Parathyroid adenoma (tissue), 2 donors: ENCODE measurements at regions not wholly inside any gene's neighbourhood (a gene's known extent, or its start where the extent isn't known, plus 50 kb on each side); places are given as distances from the start of the nearest gene placed in this dataset.
"Not testable (repeated sequence)": the region's sequence is repeated elsewhere in the genome, so short reads cannot be mapped to it uniquely, and the experiment has no call there.

ENCODE experiments used
- H2AFZ ChIP-seq: fragments of 300-600 bp; sonication (generic); one replicate; pipeline ENCODE4 v1.7.0; 2017; ENCODE audit warnings: antibody characterized with exemption, mild to moderate bottlenecking
- H3K27ac ChIP-seq: fragments of 300-600 bp; sonication (generic); one replicate; pipeline ENCODE4 v1.7.0; 2017
- H3K27me3 ChIP-seq: fragments of 300-600 bp; sonication (generic); one replicate; pipeline ENCODE4 v1.7.0; 2017; ENCODE audit warnings: low read length; ENCODE audit not compliant: control insufficient read depth, insufficient read depth
- H3K36me3 ChIP-seq: fragments of 300-600 bp; sonication (generic); one replicate; pipeline ENCODE4 v1.7.0; 2017; ENCODE audit warnings: low read length; ENCODE audit not compliant: control insufficient read depth, insufficient read depth
- H3K4me1 ChIP-seq: fragments of 300-600 bp; sonication (generic); one replicate; pipeline ENCODE4 v1.7.0; 2017; ENCODE audit warnings: control low read depth
- H3K4me2 ChIP-seq: fragments of 300-600 bp; sonication (generic); one replicate; pipeline ENCODE4 v1.7.0; 2017; ENCODE audit warnings: low read length
- H3K4me3 ChIP-seq: fragments of 300-600 bp; sonication (generic); one replicate; pipeline ENCODE4 v1.7.0; 2017; ENCODE audit warnings: low read depth, low read length
- H3K79me2 ChIP-seq: fragments of 300-600 bp; sonication (generic); one replicate; pipeline ENCODE4 v1.7.0; 2017; ENCODE audit warnings: control low read depth
- H3K9ac ChIP-seq: fragments of 300-600 bp; sonication (generic); one replicate; pipeline ENCODE4 v1.7.0; 2017; ENCODE audit warnings: mild to moderate bottlenecking
- H3K9me3 ChIP-seq: fragments of 300-600 bp; sonication (generic); one replicate; pipeline ENCODE4 v1.7.0; 2017; ENCODE audit warnings: low read length; ENCODE audit not compliant: control insufficient read depth
- TF ChIP-seq, protein P1 (sequence below): fragments of 300-600 bp; sonication (generic); IDR thresholded peaks from one replicate; pipeline ENCODE4 v1.7.0; 2017; ENCODE audit warnings: antibody characterized with exemption, mild to moderate bottlenecking
- donor health status: primary hyperparathyroidism.

DNA sequence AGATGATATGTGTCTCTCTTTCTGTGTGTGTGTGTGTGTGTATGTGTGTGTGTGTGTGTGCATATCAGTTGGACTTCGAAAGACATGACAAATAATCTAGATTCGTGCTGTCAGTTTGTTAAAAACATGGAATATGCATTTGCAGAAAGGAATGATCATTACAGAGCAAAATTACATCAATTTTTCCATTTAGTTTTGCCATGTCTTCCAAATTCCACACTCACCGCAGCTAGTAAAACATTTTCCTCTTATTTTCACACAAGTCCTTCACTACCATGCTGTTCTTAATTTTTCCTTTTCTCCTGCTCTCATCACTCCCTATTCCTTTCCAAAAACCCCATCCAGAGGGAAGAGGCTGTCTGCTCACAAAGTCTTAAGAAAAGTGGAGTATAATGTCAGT lies 1191.4 kb upstream of the SLC39A10 start:
- H3K4me2 ChIP-seq = no peak overlapping the region
- H3K36me3 ChIP-seq = no peaks in the 10 kb centered on the region
- no peaks in the 10 kb centered on the region for H3K9me3 ChIP-seq
- H2AFZ ChIP-seq = no peak overlapping the region
- no peak overlapping the region for H3K9ac ChIP-seq
- TF ChIP-seq, protein P1, sequence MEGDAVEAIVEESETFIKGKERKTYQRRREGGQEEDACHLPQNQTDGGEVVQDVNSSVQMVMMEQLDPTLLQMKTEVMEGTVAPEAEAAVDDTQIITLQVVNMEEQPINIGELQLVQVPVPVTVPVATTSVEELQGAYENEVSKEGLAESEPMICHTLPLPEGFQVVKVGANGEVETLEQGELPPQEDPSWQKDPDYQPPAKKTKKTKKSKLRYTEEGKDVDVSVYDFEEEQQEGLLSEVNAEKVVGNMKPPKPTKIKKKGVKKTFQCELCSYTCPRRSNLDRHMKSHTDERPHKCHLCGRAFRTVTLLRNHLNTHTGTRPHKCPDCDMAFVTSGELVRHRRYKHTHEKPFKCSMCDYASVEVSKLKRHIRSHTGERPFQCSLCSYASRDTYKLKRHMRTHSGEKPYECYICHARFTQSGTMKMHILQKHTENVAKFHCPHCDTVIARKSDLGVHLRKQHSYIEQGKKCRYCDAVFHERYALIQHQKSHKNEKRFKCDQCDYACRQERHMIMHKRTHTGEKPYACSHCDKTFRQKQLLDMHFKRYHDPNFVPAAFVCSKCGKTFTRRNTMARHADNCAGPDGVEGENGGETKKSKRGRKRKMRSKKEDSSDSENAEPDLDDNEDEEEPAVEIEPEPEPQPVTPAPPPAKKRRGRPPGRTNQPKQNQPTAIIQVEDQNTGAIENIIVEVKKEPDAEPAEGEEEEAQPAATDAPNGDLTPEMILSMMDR = no peak
- H3K4me1 ChIP-seq = no peaks in the 10 kb centered on the region
- H3K4me3 ChIP-seq = no peak overlapping the region
- no peaks in the 10 kb centered on the region for H3K79me2 ChIP-seq
- no peak overlapping the region for H3K27ac ChIP-seq
- no peaks in the 10 kb centered on the region for H3K27me3 ChIP-seq

DNA sequence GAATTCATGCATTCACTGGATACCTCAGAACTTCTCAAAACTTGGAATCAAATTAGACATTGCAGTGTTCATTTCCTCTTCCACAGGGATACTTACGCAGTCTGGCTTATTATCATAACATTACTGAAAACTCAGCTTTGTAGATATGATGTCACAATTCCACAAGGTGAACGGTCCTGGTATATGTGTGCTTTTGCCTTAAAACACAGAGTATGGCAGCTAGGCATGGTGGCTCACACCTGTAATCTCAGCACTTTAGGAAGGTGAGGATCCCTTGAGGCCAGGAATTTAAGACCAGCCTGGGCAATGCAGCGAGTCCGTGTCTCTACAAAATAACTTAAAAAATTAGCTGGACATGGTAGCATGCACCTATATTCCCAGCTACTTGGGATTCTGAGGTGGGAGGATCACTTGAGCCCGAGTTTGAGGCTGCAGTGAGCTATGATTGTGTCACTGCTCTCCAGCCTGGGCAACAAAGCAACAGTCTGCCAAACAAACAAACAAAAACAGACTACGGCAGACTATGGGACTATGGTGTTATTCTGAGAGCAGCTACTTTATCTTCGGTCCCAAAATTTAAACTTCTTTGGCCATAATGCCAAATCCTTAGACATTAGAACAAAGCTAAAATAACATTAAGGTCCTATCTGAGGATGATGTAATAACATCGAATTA lies 1191.9 kb upstream of the SLC39A10 start:
- no peak overlapping the region for H3K9ac ChIP-seq
- H3K79me2 ChIP-seq = no peaks in the 10 kb centered on the region
- no peaks in the 10 kb centered on the region for H3K9me3 ChIP-seq
- H3K27me3 ChIP-seq = no peaks in the 10 kb centered on the region
- no peaks in the 10 kb centered on the region for H3K4me1 ChIP-seq
- H3K36me3 ChIP-seq = no peaks in the 10 kb centered on the region
- no peak overlapping the region for H3K4me2 ChIP-seq
- no peak overlapping the region for H3K27ac ChIP-seq
- H2AFZ ChIP-seq = no peak overlapping the region
- TF ChIP-seq, protein P1 = no peak
- H3K4me3 ChIP-seq = no peak overlapping the region

DNA sequence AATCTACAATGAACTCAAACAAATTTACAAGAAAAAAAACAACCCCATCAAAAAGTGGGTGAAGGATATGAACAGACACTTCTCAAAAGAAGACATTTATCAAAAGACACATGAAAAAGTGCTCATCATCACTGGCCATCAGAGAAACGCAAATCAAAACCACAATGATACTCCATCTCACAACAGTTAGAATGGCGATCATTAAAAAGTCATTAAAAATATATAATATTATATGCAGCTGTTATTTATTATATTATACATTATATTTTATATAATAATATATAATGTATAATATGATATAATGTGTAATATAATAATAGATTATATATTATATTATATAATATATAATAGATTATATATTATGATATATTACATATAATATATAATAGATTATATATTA lies 1194.1 kb upstream of the SLC39A10 start:
- H3K27me3 ChIP-seq, H3K27ac ChIP-seq, H2AFZ ChIP-seq, H3K4me2 ChIP-seq, H3K9me3 ChIP-seq, H3K36me3 ChIP-seq, H3K79me2 ChIP-seq, H3K4me1 ChIP-seq, H3K9ac ChIP-seq, H3K4me3 ChIP-seq: not testable (repeated sequence)

DNA sequence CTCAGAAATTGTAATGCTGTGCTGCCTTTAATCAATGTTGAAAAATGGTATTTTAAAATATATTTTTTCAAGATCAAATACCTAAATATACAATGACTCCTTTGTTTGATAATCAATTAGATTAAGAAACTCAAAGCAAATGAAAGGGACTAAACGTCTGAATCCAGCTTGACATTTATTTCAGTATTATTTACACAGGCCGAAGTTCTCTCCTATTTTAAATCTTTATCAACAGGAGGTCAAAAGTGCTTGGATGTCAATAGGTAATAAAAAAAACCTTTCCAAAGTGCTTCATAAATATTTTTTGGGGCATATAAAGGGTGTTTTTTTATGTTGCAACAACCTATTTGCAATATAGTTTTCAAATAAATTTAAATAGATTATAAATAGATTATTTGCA lies 1201.7 kb upstream of the SLC39A10 start:
- TF ChIP-seq, protein P1 = no peak
- no peaks in the 10 kb centered on the region for H3K4me1 ChIP-seq
- H3K27me3 ChIP-seq = no peaks in the 10 kb centered on the region
- no peak overlapping the region for H2AFZ ChIP-seq
- no peak overlapping the region for H3K4me2 ChIP-seq
- no peaks in the 10 kb centered on the region for H3K36me3 ChIP-seq
- H3K27ac ChIP-seq = no peak overlapping the region
- H3K9ac ChIP-seq = no peak overlapping the region
- H3K79me2 ChIP-seq = no peaks in the 10 kb centered on the region
- H3K4me3 ChIP-seq = no peak overlapping the region
- H3K9me3 ChIP-seq = no peaks in the 10 kb centered on the region

DNA sequence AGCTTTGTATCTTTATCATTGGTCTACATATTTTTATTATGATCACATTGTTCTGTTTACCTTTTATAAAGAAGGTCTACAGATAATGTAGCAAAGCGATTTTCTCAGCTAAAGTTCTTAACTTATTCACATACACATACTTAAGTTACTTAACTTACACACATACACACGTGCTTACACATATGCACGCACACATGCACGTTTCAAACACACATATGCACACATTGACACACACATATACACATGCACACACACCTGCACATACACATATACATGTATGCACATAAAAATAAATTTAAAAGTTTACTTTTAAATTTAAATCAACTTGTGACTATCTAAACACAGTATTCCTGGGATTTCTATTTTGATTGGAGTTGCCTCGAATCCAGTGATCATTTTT lies 1204.5 kb upstream of the SLC39A10 start:
- Histone ChIP-seq H3K4me2 (no peak overlapping the region), H3K36me3 (no peaks in the 10 kb centered on the region), H3K4me1 (no peaks in the 10 kb centered on the region), H2AFZ (no peak overlapping the region), H3K9ac (no peak overlapping the region), H3K4me3 (no peak overlapping the region), H3K27me3 (no peaks in the 10 kb centered on the region), H3K27ac (no peak overlapping the region), H3K9me3 (no peaks in the 10 kb centered on the region), H3K79me2 (no peaks in the 10 kb centered on the region)
- TF ChIP-seq, protein P1 = no peak
